ENCODE measurements at regions not wholly inside any gene's neighbourhood (a gene's known extent, or its start where the extent isn't known, plus 50 kb on each side); places are given as distances from the start of the nearest gene placed in this dataset.

DNA sequence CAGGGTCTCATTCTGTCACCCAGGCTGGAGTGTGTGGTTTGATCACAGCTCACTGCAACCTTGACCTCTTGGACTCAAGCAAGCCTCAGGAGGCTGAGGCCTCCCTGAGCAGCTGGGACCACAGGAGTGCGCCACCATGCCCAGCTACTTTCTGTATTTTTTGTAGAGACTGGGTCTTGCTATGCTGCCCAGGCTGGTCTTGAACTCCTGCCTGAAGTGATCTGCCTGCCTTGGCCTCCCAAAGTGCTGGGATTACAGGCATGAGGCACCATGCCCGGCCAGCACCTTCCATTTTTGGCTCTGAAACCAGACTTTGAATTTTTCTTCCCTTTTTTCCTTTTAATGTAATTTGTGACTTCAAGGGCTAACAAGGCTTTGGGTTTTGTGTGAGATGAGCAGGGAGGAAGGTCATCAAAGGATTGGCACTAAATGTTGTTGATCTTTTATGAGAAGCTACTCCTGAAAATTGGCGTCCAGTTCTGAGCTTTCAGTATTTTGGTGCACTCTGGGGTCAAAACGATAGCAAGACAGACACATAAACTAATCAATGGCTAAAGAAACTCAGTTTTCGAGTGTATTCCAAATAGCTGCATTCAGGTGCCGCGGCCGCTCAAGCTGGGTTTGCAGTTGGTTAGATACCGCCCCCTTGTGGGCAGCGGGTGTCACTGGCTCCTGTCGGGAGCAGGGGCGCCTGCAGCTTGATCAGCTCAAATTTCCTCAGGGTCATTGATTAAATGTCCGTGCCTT, 51.9 kb upstream of the CLMP start:
- Histone ChIP-seq H3K27me3 (ENCODE audit: control insufficient read depth, insufficient read depth, low read length) (no peaks in the 10 kb centered on the region), H3K36me3 (ENCODE audit: control insufficient read depth, insufficient read depth, low read length) (no peaks in the 10 kb centered on the region), H3K4me3 (ENCODE audit: low read depth, low read length) (no peak overlapping the region)
- DNase-seq (ENCODE audit: low read depth) = peak; percentile 41
- TF ChIP-seq, protein P1, sequence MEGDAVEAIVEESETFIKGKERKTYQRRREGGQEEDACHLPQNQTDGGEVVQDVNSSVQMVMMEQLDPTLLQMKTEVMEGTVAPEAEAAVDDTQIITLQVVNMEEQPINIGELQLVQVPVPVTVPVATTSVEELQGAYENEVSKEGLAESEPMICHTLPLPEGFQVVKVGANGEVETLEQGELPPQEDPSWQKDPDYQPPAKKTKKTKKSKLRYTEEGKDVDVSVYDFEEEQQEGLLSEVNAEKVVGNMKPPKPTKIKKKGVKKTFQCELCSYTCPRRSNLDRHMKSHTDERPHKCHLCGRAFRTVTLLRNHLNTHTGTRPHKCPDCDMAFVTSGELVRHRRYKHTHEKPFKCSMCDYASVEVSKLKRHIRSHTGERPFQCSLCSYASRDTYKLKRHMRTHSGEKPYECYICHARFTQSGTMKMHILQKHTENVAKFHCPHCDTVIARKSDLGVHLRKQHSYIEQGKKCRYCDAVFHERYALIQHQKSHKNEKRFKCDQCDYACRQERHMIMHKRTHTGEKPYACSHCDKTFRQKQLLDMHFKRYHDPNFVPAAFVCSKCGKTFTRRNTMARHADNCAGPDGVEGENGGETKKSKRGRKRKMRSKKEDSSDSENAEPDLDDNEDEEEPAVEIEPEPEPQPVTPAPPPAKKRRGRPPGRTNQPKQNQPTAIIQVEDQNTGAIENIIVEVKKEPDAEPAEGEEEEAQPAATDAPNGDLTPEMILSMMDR (IDR thresholded peaks at IDR 0.05; ENCODE audit: insufficient read depth, low read length, poor library complexity, severe bottlenecking) = peak; percentile 95

DNA sequence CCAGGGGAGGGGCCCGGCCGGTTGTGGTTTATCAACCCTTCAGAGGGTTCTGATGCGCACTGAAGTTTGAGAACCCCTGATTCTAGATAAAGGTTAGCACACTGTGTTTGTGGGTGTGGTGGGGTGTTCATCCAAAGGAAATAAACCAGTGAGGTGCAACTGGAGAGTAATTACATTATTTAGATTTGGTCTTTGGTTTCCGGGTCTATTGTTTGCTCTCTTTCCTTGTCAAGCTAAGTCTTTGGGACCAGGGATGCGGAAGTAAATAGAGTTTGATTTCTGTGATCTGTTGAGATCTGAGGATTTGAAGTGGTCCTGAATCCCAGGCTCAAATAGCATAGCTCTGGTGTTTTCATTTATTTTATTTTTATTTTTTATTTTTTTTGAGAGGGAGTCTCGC, 50.5 kb upstream of the CLMP start:
- Histone ChIP-seq H3K27me3 (ENCODE audit: control insufficient read depth, insufficient read depth, low read length) (no peaks in the 10 kb centered on the region), H3K36me3 (ENCODE audit: control insufficient read depth, insufficient read depth, low read length) (no peaks in the 10 kb centered on the region), H3K4me3 (ENCODE audit: low read depth, low read length) (no peak overlapping the region)
- TF ChIP-seq, protein P1 (IDR thresholded peaks at IDR 0.05; ENCODE audit: insufficient read depth, low read length, poor library complexity, severe bottlenecking) = no peak
- no peak for DNase-seq (ENCODE audit: low read depth)

Measured in kidney epithelial cell (primary cell).